WTC11 (cell line): ENCODE measurements at regions not wholly inside any gene's neighbourhood (a gene's known extent, or its start where the extent isn't known, plus 50 kb on each side); places are given as distances from the start of the nearest gene placed in this dataset.

ENCODE experiments used
- ATAC-seq: fragments of 200-7000 bp; cut with Tn5 transposase; 2 replicates; pipeline ENCODE4 v1.10.0; 2021; ENCODE audit warnings: mild to moderate bottlenecking, moderate library complexity
- CTCF ChIA-PET: fragments of 300-600 bp; sonication (Branson Sonifier 250); formaldehyde crosslinking; loops from one replicate; lab custom pipeline; 2021; ENCODE audit warnings: antibody characterized with exemption; lab: Charles Lee
- POLR2A ChIA-PET: fragments of 350-600 bp; sonication (Branson Sonifier 250); formaldehyde crosslinking; loops from one replicate; lab custom pipeline; 2021; ENCODE audit warnings: antibody characterized with exemption; lab: Charles Lee
- DNase-seq: peaks from one replicate; pipeline ENCODE4 v3.0.0; 2021; ENCODE audit warnings: low spot score
- H3K27ac Mint-ChIP-seq: 2 replicates; pipeline ENCODE4 v1.8.0; 2021; ENCODE audit warnings: mixed read lengths
- H3K27me3 Mint-ChIP-seq: 2 replicates; pipeline ENCODE4 v1.8.0; 2021; ENCODE audit warnings: low read depth, mild to moderate bottlenecking, moderate library complexity, mixed read lengths
- H3K36me3 Mint-ChIP-seq: 2 replicates; pipeline ENCODE4 v1.8.0; 2021; ENCODE audit warnings: mixed read lengths
- H3K4me1 Mint-ChIP-seq: 2 replicates; pipeline ENCODE4 v1.8.0; 2022; ENCODE audit warnings: mixed read lengths
- H3K4me3 Mint-ChIP-seq: 2 replicates; pipeline ENCODE4 v1.8.0; 2021; ENCODE audit warnings: mild to moderate bottlenecking, moderate library complexity, mixed read lengths
- H3K9me3 Mint-ChIP-seq: 2 replicates; pipeline ENCODE4 v1.8.0; 2021; ENCODE audit warnings: mixed read lengths
- ATF1 ChIP-seq: sonication (generic); formaldehyde crosslinking; IDR thresholded peaks from 2 replicates; pipeline ENCODE4 v1.8.1; 2023; ENCODE audit warnings: mild to moderate bottlenecking, moderate library complexity, missing genetic modification reagents
- CREB1 ChIP-seq: sonication (generic); formaldehyde crosslinking; IDR thresholded peaks from 2 replicates; pipeline ENCODE4 v1.8.0; 2023; ENCODE audit warnings: mild to moderate bottlenecking, missing genetic modification reagents
- FOXK1 ChIP-seq: sonication (generic); formaldehyde crosslinking; IDR thresholded peaks from 2 replicates; pipeline ENCODE4 v1.8.0; 2022; ENCODE audit warnings: mild to moderate bottlenecking, moderate library complexity, missing genetic modification reagents
- IRF2 ChIP-seq: sonication (generic); formaldehyde crosslinking; IDR thresholded peaks from 2 replicates; pipeline ENCODE4 v1.8.0; 2022; ENCODE audit warnings: low read depth, missing genetic modification reagents, borderline replicate concordance
- MYBL2 ChIP-seq: sonication (generic); formaldehyde crosslinking; IDR thresholded peaks from 2 replicates; pipeline ENCODE4 v1.8.1; 2023; ENCODE audit warnings: mild to moderate bottlenecking, moderate library complexity, missing genetic modification reagents
- NR1H2 ChIP-seq: sonication (generic); formaldehyde crosslinking; IDR thresholded peaks from 2 replicates; pipeline ENCODE4 v1.9.0; 2021; ENCODE audit warnings: mild to moderate bottlenecking, moderate library complexity, missing genetic modification reagents
- NR2C2 ChIP-seq: sonication (generic); formaldehyde crosslinking; IDR thresholded peaks from 2 replicates; pipeline ENCODE4 v1.8.0; 2022; ENCODE audit warnings: mild to moderate bottlenecking, missing genetic modification reagents
- RORB ChIP-seq: fragments of 250-450 bp; sonication (Bioruptor Pico); IDR thresholded peaks from 2 replicates; pipeline ENCODE4 v1.9.0; 2021; ENCODE audit warnings: mild to moderate bottlenecking
- SMAD4 ChIP-seq: sonication (generic); formaldehyde crosslinking; IDR thresholded peaks from 2 replicates; pipeline ENCODE4 v1.8.0; 2022; ENCODE audit warnings: mild to moderate bottlenecking, missing genetic modification reagents
- ZNF121 ChIP-seq: sonication (generic); formaldehyde crosslinking; IDR thresholded peaks from 2 replicates; pipeline ENCODE4 v1.8.0; 2023; ENCODE audit warnings: missing genetic modification reagents
- ZNF219 ChIP-seq: sonication (generic); formaldehyde crosslinking; IDR thresholded peaks from 2 replicates; pipeline ENCODE4 v1.8.0; 2023; ENCODE audit warnings: missing genetic modification reagents, mild to moderate bottlenecking, borderline replicate concordance
- ZNF232 ChIP-seq: sonication (generic); formaldehyde crosslinking; IDR thresholded peaks from 2 replicates; pipeline ENCODE4 v1.8.0; 2022; ENCODE audit warnings: mild to moderate bottlenecking, missing genetic modification reagents
- ZNF317 ChIP-seq: sonication (generic); formaldehyde crosslinking; IDR thresholded peaks from 2 replicates; pipeline ENCODE4 v1.8.1; 2023; ENCODE audit warnings: low read depth, mild to moderate bottlenecking, moderate library complexity, missing genetic modification reagents, borderline replicate concordance
- ZNF416 ChIP-seq: fragments of 250-450 bp; sonication (Bioruptor Pico); IDR thresholded peaks from 2 replicates; pipeline ENCODE4 v1.9.0; 2021; ENCODE audit warnings: mild to moderate bottlenecking, inconsistent platforms
- TF ChIP-seq, protein P1 (sequence below): fragments of 200-600 bp; IDR thresholded peaks from 2 replicates; pipeline ENCODE4 v1.8.0; 2022; ENCODE audit warnings: antibody characterized with exemption
- TF ChIP-seq, protein P2 (sequence below): fragments of 250-450 bp; sonication (Bioruptor Pico); conservative IDR thresholded peaks from 2 replicates; pipeline ENCODE4 v1.9.0; 2021; ENCODE audit warnings: mild to moderate bottlenecking
- TF ChIP-seq, protein P3 (sequence below): sonication (generic); formaldehyde crosslinking; IDR thresholded peaks from 2 replicates; pipeline ENCODE4 v1.8.0; 2023; ENCODE audit warnings: mild to moderate bottlenecking, missing genetic modification reagents
- TF ChIP-seq, protein P4 (sequence below): fragments of 250-450 bp; sonication (Bioruptor Pico); IDR thresholded peaks from 2 replicates; pipeline ENCODE4 v1.8.0; 2021; ENCODE audit warnings: mild to moderate bottlenecking
- TF ChIP-seq, protein P5 (sequence below): sonication (generic); formaldehyde crosslinking; IDR thresholded peaks from 2 replicates; pipeline ENCODE4 v1.8.0; 2022; ENCODE audit warnings: mild to moderate bottlenecking, missing genetic modification reagents

DNA sequence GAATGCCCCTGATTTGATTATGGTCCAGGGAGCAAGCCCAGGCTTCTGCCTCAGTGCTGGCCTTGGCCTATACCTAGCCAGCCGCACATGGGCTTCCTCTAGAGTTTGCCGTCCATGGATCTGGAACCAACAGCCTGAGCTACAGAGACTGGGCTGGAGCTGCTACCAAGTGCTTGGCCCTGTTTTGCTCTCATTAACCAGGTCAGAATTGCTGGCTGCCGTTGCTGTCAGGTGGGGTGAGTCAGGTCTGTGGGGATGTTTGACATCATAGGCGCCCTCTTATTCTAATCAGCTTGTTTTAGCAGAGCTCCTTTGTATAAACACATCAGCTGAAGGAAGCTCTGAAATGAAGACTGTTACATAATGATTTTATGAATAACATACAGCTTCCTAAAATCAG lies 83.1 kb upstream of the PHACTR2 start:
- no peak overlapping the region for H3K4me3 Mint-ChIP-seq
- H3K36me3 Mint-ChIP-seq: no peaks in the 10 kb centered on the region
- CTCF ChIA-PET: interaction anchor here (0.9 to 1.8 kb wide), 3 partner anchors 19 to 95 kb away, joined by 4 to 5 read pairs (median 4); no protein-coding TSS in a partner anchor
- DNase-seq (no peak), ATAC-seq (no peak; the same call in 1 of the 2 replicates)
- H3K9me3 Mint-ChIP-seq: peaks cover 3% of the 10 kb centered on the region
- TF ChIP-seq ZNF416 (CRISPR knock-in tag) (no peak), ZNF317 (CRISPR knock-in tag) (no peak), NR1H2 (CRISPR knock-in tag) (no peak), FOXK1 (CRISPR knock-in tag) (no peak), SMAD4 (CRISPR knock-in tag) (no peak), ZNF219 (CRISPR knock-in tag) (no peak), CREB1 (CRISPR knock-in tag) (no peak), NR2C2 (CRISPR knock-in tag) (no peak)
- H3K4me1 Mint-ChIP-seq: peaks cover 15% of the 10 kb centered on the region
- no peak overlapping the region for H3K27ac Mint-ChIP-seq
- no peaks in the 10 kb centered on the region for H3K27me3 Mint-ChIP-seq
- POLR2A ChIA-PET: no interaction called here

DNA sequence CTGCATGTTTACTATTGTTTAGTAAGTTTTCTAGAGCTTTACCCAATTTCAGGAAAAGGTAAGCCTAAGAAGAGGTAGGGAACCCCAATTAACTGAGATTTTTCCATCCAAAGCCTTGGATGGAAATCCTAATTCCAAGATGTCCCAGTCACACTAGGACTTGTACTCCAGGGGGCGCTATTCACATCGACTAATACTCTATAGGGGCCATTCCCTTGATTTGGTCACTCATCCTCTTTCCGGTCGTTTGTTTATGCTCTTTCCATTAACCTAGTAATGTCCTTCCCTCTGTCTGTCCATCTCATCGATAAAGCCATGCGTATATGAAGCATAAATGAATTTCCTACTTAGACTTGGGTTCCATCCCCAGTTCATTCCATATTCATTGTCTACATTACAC lies 80.8 kb upstream of the FUCA2 start:
- CTCF ChIA-PET: interaction anchor here (0.5 to 1.4 kb wide), 8 partner anchors 17 to 470 kb away, joined by 3 to 6 read pairs (median 4); partner anchors contain the start of gene LTV1
- DNase-seq: peak; percentile 61
- H3K27me3 Mint-ChIP-seq: no peaks in the 10 kb centered on the region
- no peak for TF ChIP-seq MYBL2
- TF ChIP-seq NR1H2 (CRISPR knock-in tag): no peak
- TF ChIP-seq ATF1 (CRISPR knock-in tag): no peak
- TF ChIP-seq, protein P1, sequence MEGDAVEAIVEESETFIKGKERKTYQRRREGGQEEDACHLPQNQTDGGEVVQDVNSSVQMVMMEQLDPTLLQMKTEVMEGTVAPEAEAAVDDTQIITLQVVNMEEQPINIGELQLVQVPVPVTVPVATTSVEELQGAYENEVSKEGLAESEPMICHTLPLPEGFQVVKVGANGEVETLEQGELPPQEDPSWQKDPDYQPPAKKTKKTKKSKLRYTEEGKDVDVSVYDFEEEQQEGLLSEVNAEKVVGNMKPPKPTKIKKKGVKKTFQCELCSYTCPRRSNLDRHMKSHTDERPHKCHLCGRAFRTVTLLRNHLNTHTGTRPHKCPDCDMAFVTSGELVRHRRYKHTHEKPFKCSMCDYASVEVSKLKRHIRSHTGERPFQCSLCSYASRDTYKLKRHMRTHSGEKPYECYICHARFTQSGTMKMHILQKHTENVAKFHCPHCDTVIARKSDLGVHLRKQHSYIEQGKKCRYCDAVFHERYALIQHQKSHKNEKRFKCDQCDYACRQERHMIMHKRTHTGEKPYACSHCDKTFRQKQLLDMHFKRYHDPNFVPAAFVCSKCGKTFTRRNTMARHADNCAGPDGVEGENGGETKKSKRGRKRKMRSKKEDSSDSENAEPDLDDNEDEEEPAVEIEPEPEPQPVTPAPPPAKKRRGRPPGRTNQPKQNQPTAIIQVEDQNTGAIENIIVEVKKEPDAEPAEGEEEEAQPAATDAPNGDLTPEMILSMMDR: peak; percentile 76
- TF ChIP-seq, protein P2, sequence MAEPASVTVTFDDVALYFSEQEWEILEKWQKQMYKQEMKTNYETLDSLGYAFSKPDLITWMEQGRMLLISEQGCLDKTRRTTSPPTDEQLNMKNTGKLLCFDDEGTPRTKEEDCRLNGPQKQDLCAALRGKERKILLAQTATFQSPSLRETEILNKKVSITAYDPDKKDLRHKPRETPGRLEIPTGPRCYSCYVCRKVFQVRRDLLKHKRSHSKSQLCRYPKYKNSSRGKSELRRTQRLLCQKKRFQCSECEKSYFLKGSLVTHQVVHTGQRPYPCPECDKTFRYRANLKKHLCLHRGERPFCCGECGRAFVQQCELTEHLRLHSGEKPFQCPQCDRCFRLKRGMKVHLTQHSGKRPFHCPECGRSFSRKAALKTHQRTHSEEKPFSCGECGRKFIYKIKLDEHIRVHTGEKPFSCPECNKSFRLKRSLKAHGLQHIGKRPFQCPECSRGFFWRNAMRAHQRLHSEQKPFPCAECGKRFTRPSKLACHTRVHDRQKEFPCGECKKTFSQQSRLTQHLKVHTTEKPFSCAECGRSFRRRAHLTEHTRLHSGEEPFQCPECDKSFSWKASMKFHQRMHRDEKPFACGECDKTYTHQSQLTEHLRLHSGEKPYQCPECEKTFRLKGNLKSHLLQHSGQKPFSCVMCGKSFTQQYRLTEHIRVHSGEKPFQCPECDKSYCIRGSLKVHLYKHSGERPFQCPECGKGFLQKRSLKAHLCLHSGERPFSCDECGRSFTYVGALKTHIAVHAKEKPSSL (CRISPR knock-in tag): no peak
- no peak overlapping the region for H3K27ac Mint-ChIP-seq
- H3K4me1 Mint-ChIP-seq: peaks cover 15% of the 10 kb centered on the region
- H3K4me3 Mint-ChIP-seq: no peak overlapping the region
- peaks cover 10% of the 10 kb centered on the region for H3K9me3 Mint-ChIP-seq
- H3K36me3 Mint-ChIP-seq: no peaks in the 10 kb centered on the region
- peak; percentile 82 for ATAC-seq
- POLR2A ChIA-PET: no interaction called here

DNA sequence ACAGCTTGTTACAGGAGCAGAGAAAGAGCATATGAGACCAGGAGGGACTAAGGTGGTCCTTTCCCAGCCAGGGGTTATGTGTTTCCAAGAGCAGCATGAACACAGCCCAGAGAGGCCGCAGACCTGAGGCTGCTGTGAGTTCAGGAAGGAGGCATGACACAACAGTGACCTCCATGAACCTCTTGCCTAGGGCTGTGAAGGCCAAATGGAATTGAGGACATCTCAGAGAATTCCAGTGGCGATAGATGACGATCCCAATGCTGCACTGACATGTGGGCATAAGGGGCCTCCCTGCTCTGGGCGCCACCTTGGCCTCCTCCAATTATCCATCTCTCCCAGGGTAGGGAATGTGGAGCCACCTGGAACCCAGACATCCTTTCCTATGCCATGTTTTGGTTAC lies 79.9 kb upstream of the FUCA2 start:
- no peak overlapping the region for H3K4me3 Mint-ChIP-seq
- H3K36me3 Mint-ChIP-seq: no peaks in the 10 kb centered on the region
- H3K27ac Mint-ChIP-seq: no peak overlapping the region
- H3K9me3 Mint-ChIP-seq: peaks cover 10% of the 10 kb centered on the region
- no peaks in the 10 kb centered on the region for H3K27me3 Mint-ChIP-seq
- TF ChIP-seq IRF2 (CRISPR knock-in tag): no peak
- no peak for TF ChIP-seq ZNF121 (CRISPR knock-in tag)
- no peak for TF ChIP-seq ZNF416 (CRISPR knock-in tag)
- POLR2A ChIA-PET: no interaction called here
- CTCF ChIA-PET: no interaction called here
- H3K4me1 Mint-ChIP-seq: peaks cover 16% of the 10 kb centered on the region
- no peak for ATAC-seq
- DNase-seq: no peak

DNA sequence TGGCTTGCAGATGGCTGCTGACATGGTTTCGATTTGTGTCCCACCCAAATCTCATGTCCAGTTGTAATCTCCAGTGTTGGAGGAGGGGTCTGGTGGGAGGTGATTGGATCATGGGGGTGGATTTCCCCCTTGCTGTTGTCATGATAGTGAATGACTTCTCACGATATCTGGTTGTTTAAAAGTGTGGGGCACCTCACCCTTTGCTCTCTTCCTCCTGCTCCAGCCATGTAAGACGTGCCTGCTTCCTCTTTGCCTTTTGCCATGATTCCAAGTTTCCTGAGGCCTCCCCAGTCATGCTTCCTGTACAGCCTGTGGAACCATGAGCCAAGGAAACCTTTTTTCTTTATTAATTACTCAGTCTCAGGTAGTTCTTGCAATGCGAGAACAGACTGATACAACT lies 77.6 kb upstream of the FUCA2 start:
- Mint-ChIP-seq H3K36me3 (no peaks in the 10 kb centered on the region), H3K27ac (no peak overlapping the region), H3K4me3 (no peak overlapping the region), H3K27me3 (no peaks in the 10 kb centered on the region), H3K9me3 (peaks cover 10% of the 10 kb centered on the region), H3K4me1 (peaks cover 14% of the 10 kb centered on the region)
- DNase-seq (no peak), ATAC-seq (no peak)
- ChIA-PET POLR2A (no interaction called here), CTCF (no interaction called here)
- TF ChIP-seq, protein P3, sequence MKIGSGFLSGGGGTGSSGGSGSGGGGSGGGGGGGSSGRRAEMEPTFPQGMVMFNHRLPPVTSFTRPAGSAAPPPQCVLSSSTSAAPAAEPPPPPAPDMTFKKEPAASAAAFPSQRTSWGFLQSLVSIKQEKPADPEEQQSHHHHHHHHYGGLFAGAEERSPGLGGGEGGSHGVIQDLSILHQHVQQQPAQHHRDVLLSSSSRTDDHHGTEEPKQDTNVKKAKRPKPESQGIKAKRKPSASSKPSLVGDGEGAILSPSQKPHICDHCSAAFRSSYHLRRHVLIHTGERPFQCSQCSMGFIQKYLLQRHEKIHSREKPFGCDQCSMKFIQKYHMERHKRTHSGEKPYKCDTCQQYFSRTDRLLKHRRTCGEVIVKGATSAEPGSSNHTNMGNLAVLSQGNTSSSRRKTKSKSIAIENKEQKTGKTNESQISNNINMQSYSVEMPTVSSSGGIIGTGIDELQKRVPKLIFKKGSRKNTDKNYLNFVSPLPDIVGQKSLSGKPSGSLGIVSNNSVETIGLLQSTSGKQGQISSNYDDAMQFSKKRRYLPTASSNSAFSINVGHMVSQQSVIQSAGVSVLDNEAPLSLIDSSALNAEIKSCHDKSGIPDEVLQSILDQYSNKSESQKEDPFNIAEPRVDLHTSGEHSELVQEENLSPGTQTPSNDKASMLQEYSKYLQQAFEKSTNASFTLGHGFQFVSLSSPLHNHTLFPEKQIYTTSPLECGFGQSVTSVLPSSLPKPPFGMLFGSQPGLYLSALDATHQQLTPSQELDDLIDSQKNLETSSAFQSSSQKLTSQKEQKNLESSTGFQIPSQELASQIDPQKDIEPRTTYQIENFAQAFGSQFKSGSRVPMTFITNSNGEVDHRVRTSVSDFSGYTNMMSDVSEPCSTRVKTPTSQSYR: no peak
- TF ChIP-seq ZNF121 (CRISPR knock-in tag): no peak
- TF ChIP-seq ZNF232 (CRISPR knock-in tag): no peak
- no peak for TF ChIP-seq ZNF416 (CRISPR knock-in tag)
- TF ChIP-seq, protein P4, sequence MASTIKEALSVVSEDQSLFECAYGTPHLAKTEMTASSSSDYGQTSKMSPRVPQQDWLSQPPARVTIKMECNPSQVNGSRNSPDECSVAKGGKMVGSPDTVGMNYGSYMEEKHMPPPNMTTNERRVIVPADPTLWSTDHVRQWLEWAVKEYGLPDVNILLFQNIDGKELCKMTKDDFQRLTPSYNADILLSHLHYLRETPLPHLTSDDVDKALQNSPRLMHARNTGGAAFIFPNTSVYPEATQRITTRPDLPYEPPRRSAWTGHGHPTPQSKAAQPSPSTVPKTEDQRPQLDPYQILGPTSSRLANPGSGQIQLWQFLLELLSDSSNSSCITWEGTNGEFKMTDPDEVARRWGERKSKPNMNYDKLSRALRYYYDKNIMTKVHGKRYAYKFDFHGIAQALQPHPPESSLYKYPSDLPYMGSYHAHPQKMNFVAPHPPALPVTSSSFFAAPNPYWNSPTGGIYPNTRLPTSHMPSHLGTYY (CRISPR knock-in tag): no peak
- TF ChIP-seq RORB: no peak
- TF ChIP-seq, protein P5, sequence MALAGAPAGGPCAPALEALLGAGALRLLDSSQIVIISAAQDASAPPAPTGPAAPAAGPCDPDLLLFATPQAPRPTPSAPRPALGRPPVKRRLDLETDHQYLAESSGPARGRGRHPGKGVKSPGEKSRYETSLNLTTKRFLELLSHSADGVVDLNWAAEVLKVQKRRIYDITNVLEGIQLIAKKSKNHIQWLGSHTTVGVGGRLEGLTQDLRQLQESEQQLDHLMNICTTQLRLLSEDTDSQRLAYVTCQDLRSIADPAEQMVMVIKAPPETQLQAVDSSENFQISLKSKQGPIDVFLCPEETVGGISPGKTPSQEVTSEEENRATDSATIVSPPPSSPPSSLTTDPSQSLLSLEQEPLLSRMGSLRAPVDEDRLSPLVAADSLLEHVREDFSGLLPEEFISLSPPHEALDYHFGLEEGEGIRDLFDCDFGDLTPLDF (CRISPR knock-in tag): no peak
